ENCODE measurements at regions not wholly inside any gene's neighbourhood (a gene's known extent, or its start where the extent isn't known, plus 50 kb on each side); places are given as distances from the start of the nearest gene placed in this dataset.

DNA sequence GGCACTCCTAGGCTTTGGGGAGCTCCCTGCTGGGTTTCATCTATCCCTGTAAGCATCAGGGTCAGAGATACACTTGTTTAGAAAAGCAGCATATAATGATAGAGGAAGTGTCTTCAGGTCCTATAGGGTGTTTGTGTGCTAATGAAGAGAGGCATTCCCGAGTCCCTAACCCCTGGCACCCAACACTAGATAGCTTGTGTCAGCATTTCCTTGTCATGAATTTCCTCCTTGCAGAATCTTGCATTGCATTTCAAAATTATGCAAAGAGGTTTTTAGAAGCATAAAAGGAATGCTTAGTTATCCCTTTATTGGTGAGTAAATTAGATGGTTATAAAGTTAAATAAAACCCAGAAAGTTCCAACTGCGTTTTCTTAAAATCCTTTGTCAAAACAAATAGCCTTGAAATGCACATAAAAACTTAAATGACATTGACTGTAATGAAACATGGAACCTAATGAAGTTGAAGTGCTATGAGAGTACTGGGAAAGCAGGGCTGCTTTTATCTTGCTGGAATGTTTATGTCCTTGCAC is 63.7 kb upstream of the LHCGR start (continued):
- no peak for TF ChIP-seq CBX8 (IDR thresholded peaks at IDR 0.05; ENCODE audit: borderline replicate concordance, low read depth, low read length)
- no peak for TF ChIP-seq BCL11A (IDR thresholded peaks at IDR 0.05; ENCODE audit: low read depth in 2 of 2, low read length in 2 of 2)
